ENCODE measurements at regions not wholly inside any gene's neighbourhood (a gene's known extent, or its start where the extent isn't known, plus 50 kb on each side); places are given as distances from the start of the nearest gene placed in this dataset.
"Not testable (repeated sequence)": the region's sequence is repeated elsewhere in the genome, so short reads cannot be mapped to it uniquely, and the experiment has no call there.

- Mint-ChIP-seq H3K9me3 (no peaks in the 10 kb centered on the region), H3K36me3 (no peaks in the 10 kb centered on the region), H3K27ac (no peak overlapping the region), H3K4me1 (no peaks in the 10 kb centered on the region), H3K4me3 (no peak overlapping the region), H3K27me3 (peaks cover 15 to 30% of the 10 kb centered on the region in 2 donors)
- no peak for DNase-seq
- ATAC-seq (replicated peaks), result no peak
These were observed 305.7 kb upstream of the USP24 start for GRCh38 chr1:55520861-55521260.

- H3K27ac Mint-ChIP-seq, result no peak overlapping the region
- no peak overlapping the region for H3K4me3 Mint-ChIP-seq
- DNase-seq (no peak), ATAC-seq (replicated peaks) (no peak)
- no peaks in the 10 kb centered on the region for H3K9me3 Mint-ChIP-seq
- H3K4me1 Mint-ChIP-seq, result no peaks in the 10 kb centered on the region
- H3K36me3 Mint-ChIP-seq, result no peaks in the 10 kb centered on the region
- peaks cover 12 to 32% of the 10 kb centered on the region in 2 donors for H3K27me3 Mint-ChIP-seq
These were observed 304.9 kb upstream of the USP24 start for GRCh38 chr1:55519937-55520683.

- Mint-ChIP-seq H3K9me3 (no peaks in the 10 kb centered on the region), H3K27ac (no peak overlapping the region), H3K36me3 (no peaks in the 10 kb centered on the region), H3K4me1 (no peaks in the 10 kb centered on the region), H3K27me3 (peaks cover 12 to 36% of the 10 kb centered on the region in 2 donors), H3K4me3 (no peak overlapping the region)
- DNase-seq, result no peak
- no peak for ATAC-seq (replicated peaks)
These were observed 304.1 kb upstream of the USP24 start for GRCh38 chr1:55519276-55519675.

GRCh38 chr1:55517036-55517435 lies 301.9 kb upstream of the USP24 start:
- ATAC-seq (replicated peaks), result no peak
- Mint-ChIP-seq H3K27me3 (peaks cover 12 to 29% of the 10 kb centered on the region in 2 donors), H3K36me3 (no peaks in the 10 kb centered on the region), H3K4me3 (no peak overlapping the region), H3K27ac (no peak overlapping the region), H3K4me1 (no peaks in the 10 kb centered on the region), H3K9me3 (no peaks in the 10 kb centered on the region)
- no peak for DNase-seq

- H3K9me3 Mint-ChIP-seq; H3K4me1 Mint-ChIP-seq; H3K4me3 Mint-ChIP-seq; H3K27ac Mint-ChIP-seq; ATAC-seq (replicated peaks); H3K36me3 Mint-ChIP-seq; DNase-seq: not testable (repeated sequence)
- peaks cover 15 to 36% of the 10 kb centered on the region in 2 donors for H3K27me3 Mint-ChIP-seq
These were observed 299.4 kb upstream of the USP24 start for GRCh38 chr1:55514571-55514970.

GRCh38 chr1:55512466-55512865 lies 297.3 kb upstream of the USP24 start:
- peaks cover 8 to 26% of the 10 kb centered on the region in 2 donors for H3K27me3 Mint-ChIP-seq
- no peak for ATAC-seq (replicated peaks)
- no peak for DNase-seq
- no peaks in the 10 kb centered on the region for H3K36me3 Mint-ChIP-seq
- no peak overlapping the region for H3K27ac Mint-ChIP-seq
- no peaks in the 10 kb centered on the region for H3K4me1 Mint-ChIP-seq
- no peaks in the 10 kb centered on the region for H3K9me3 Mint-ChIP-seq
- no peak overlapping the region for H3K4me3 Mint-ChIP-seq

- Mint-ChIP-seq H3K27ac (no peak overlapping the region), H3K36me3 (no peaks in the 10 kb centered on the region), H3K27me3 (peaks cover 11 to 28% of the 10 kb centered on the region in 2 donors), H3K9me3 (no peaks in the 10 kb centered on the region), H3K4me1 (no peaks in the 10 kb centered on the region), H3K4me3 (no peak overlapping the region)
- ATAC-seq (replicated peaks) (no peak), DNase-seq (no peak)
These were observed 292.4 kb upstream of the USP24 start for GRCh38 chr1:55507578-55507931.

- DNase-seq (no peak), ATAC-seq (replicated peaks) (no peak)
- no peaks in the 10 kb centered on the region for H3K9me3 Mint-ChIP-seq
- H3K36me3 Mint-ChIP-seq, result no peaks in the 10 kb centered on the region
- peaks cover 11 to 28% of the 10 kb centered on the region in 2 donors for H3K27me3 Mint-ChIP-seq
- H3K4me3 Mint-ChIP-seq, result no peak overlapping the region
- H3K4me1 Mint-ChIP-seq, result no peaks in the 10 kb centered on the region
- no peak overlapping the region for H3K27ac Mint-ChIP-seq
These were observed 291.8 kb upstream of the USP24 start for GRCh38 chr1:55506740-55507577.

GRCh38 chr1:55505326-55505725 lies 290.2 kb upstream of the USP24 start:
- Mint-ChIP-seq H3K4me1 (no peaks in the 10 kb centered on the region), H3K27ac (no peak overlapping the region), H3K4me3 (no peak overlapping the region), H3K27me3 (peaks cover 13 to 21% of the 10 kb centered on the region in 2 donors), H3K9me3 (no peaks in the 10 kb centered on the region), H3K36me3 (no peaks in the 10 kb centered on the region)
- DNase-seq (no peak), ATAC-seq (replicated peaks) (no peak)

- H3K27me3 Mint-ChIP-seq, result peaks cover 13 to 21% of the 10 kb centered on the region in 2 donors
- H3K9me3 Mint-ChIP-seq, result no peaks in the 10 kb centered on the region
- no peak overlapping the region for H3K4me3 Mint-ChIP-seq
- no peak overlapping the region for H3K27ac Mint-ChIP-seq
- no peaks in the 10 kb centered on the region for H3K36me3 Mint-ChIP-seq
- H3K4me1 Mint-ChIP-seq, result no peaks in the 10 kb centered on the region
- no peak for DNase-seq
- ATAC-seq (replicated peaks), result no peak
These were observed 289.2 kb upstream of the USP24 start for GRCh38 chr1:55504306-55504731.

GRCh38 chr1:55503663-55504305 lies 288.6 kb upstream of the USP24 start:
- H3K36me3 Mint-ChIP-seq, result no peaks in the 10 kb centered on the region
- H3K9me3 Mint-ChIP-seq, result no peaks in the 10 kb centered on the region
- ATAC-seq (replicated peaks) (no peak), DNase-seq (no peak)
- H3K4me3 Mint-ChIP-seq, result no peak overlapping the region
- peaks cover 13 to 22% of the 10 kb centered on the region in 2 donors for H3K27me3 Mint-ChIP-seq
- no peaks in the 10 kb centered on the region for H3K4me1 Mint-ChIP-seq
- no peak overlapping the region for H3K27ac Mint-ChIP-seq

- ATAC-seq (replicated peaks) (no peak), DNase-seq (no peak)
- no peaks in the 10 kb centered on the region for H3K36me3 Mint-ChIP-seq
- no peak overlapping the region for H3K4me3 Mint-ChIP-seq
- no peaks in the 10 kb centered on the region for H3K4me1 Mint-ChIP-seq
- peaks cover 5 to 14% of the 10 kb centered on the region in 2 donors for H3K27me3 Mint-ChIP-seq
- no peak overlapping the region for H3K27ac Mint-ChIP-seq
- H3K9me3 Mint-ChIP-seq, result no peaks in the 10 kb centered on the region
These were observed 285.4 kb upstream of the USP24 start for GRCh38 chr1:55500601-55501000.

- Mint-ChIP-seq H3K27me3 (no peaks in the 10 kb centered on the region), H3K4me1 (no peaks in the 10 kb centered on the region), H3K36me3 (no peaks in the 10 kb centered on the region), H3K9me3 (peaks cover 0 to 3% of the 10 kb centered on the region in 2 donors), H3K27ac (no peak overlapping the region), H3K4me3 (no peak overlapping the region)
- ATAC-seq (replicated peaks) (no peak), DNase-seq (no peak)
These were observed 275.4 kb upstream of the USP24 start for GRCh38 chr1:55490547-55490946.

GRCh38 chr1:55484173-55484572 lies 269.0 kb upstream of the USP24 start:
- peaks cover 0 to under 1% of the 10 kb centered on the region in 2 donors for H3K27me3 Mint-ChIP-seq
- H3K4me3 Mint-ChIP-seq, result no peak overlapping the region

More at GRCh38 chr1:55484173-55484572, 269.0 kb upstream of the USP24 start:
- no peaks in the 10 kb centered on the region for H3K9me3 Mint-ChIP-seq
- no peak for ATAC-seq (replicated peaks)
- H3K36me3 Mint-ChIP-seq, result no peaks in the 10 kb centered on the region
- DNase-seq, result no peak
- H3K27ac Mint-ChIP-seq, result no peak overlapping the region
- H3K4me1 Mint-ChIP-seq, result no peaks in the 10 kb centered on the region
